Neural progenitor cell (in vitro differentiated cells): ENCODE measurements at regions not wholly inside any gene's neighbourhood (a gene's known extent, or its start where the extent isn't known, plus 50 kb on each side); places are given as distances from the start of the nearest gene placed in this dataset.

Experiments
- DNase-seq: peaks from one replicate; pipeline ENCODE4 v3.0.0-alpha.2; 2016; ENCODE audit warnings: low spot score
- H2AFZ ChIP-seq: fragments of 200-600 bp; sonication (generic); replicated peaks from 2 replicates; pipeline ENCODE4 v1.6.1; 2016; ENCODE audit warnings: antibody characterized with exemption
- H3F3A ChIP-seq: fragments of 200-600 bp; sonication (generic); 2 replicates; pipeline ENCODE4 v1.6.1; 2016; ENCODE audit warnings: antibody characterized with exemption, low read depth
- H3K27ac ChIP-seq: fragments of 200-600 bp; sonication (generic); 2 replicates; pipeline ENCODE4 v1.5.1; 2016; ENCODE audit warnings: mild to moderate bottlenecking
- H3K27me3 ChIP-seq: fragments of 200-600 bp; sonication (generic); 2 replicates; pipeline ENCODE4 v1.6.1; 2016; ENCODE audit warnings: mild to moderate bottlenecking, moderate library complexity
- H3K36me3 ChIP-seq: fragments of 200-600 bp; sonication (generic); 2 replicates; pipeline ENCODE4 v1.5.1; 2016
- H3K4me1 ChIP-seq: fragments of 200-600 bp; sonication (generic); 2 replicates; pipeline ENCODE4 v1.6.1; 2016; ENCODE audit warnings: mixed run types
- H3K4me2 ChIP-seq: fragments of 200-600 bp; sonication (generic); 2 replicates; pipeline ENCODE4 v1.6.1; 2016
- H3K4me3 ChIP-seq: fragments of 200-600 bp; sonication (generic); 2 replicates; pipeline ENCODE4 v1.5.1; 2016
- H3K79me2 ChIP-seq: fragments of 200-600 bp; sonication (generic); 2 replicates; pipeline ENCODE4 v1.6.1; 2016; ENCODE audit warnings: low read depth
- H3K9ac ChIP-seq: fragments of 200-600 bp; sonication (generic); 2 replicates; pipeline ENCODE4 v1.6.1; 2016
- H3K9me3 ChIP-seq: fragments of 200-600 bp; sonication (generic); 2 replicates; pipeline ENCODE4 v1.5.1; 2016; ENCODE audit warnings: low read depth
- H4K20me1 ChIP-seq: fragments of 200-600 bp; sonication (generic); 2 replicates; pipeline ENCODE4 v1.6.1; 2016; ENCODE audit warnings: low read depth
- H3K27ac Mint-ChIP-seq: 3 replicates; pipeline ENCODE4 v1.8.0; 2021; ENCODE audit warnings: mixed read lengths
- H3K27me3 Mint-ChIP-seq: 2 replicates; pipeline ENCODE4 v1.8.0; 2022; ENCODE audit warnings: low read depth, mild to moderate bottlenecking, inconsistent platforms, moderate library complexity, mixed read lengths; ENCODE audit not compliant: insufficient read depth
- H3K36me3 Mint-ChIP-seq: 3 replicates; pipeline ENCODE4 v1.8.0; 2021; ENCODE audit warnings: mixed read lengths
- H3K4me1 Mint-ChIP-seq: 3 replicates; pipeline ENCODE4 v1.8.0; 2021; ENCODE audit warnings: mixed read lengths
- H3K4me3 Mint-ChIP-seq: 3 replicates; pipeline ENCODE4 v1.8.0; 2021; ENCODE audit warnings: mild to moderate bottlenecking, moderate library complexity, mixed read lengths
- H3K9me3 Mint-ChIP-seq: 3 replicates; pipeline ENCODE4 v1.8.0; 2020; ENCODE audit warnings: mixed read lengths
- CTCF ChIP-seq: fragments of 200-600 bp; sonication (generic); IDR thresholded peaks from 2 replicates; pipeline ENCODE4 v1.5.1; 2017; ENCODE audit warnings: antibody characterized with exemption, mild to moderate bottlenecking
- EZH2 ChIP-seq: fragments of 200-600 bp; sonication (generic); IDR thresholded peaks from 2 replicates; pipeline ENCODE4 v1.6.1; 2017; ENCODE audit warnings: antibody characterized with exemption, mild to moderate bottlenecking, moderate library complexity
- EZH2phosphoT487 ChIP-seq: fragments of 200-600 bp; sonication (generic); IDR thresholded peaks from 2 replicates; pipeline ENCODE4 v1.6.1; 2017; ENCODE audit warnings: antibody characterized with exemption

- Histone ChIP-seq H3K27ac (no peak overlapping the region), H3K4me3 (no peak overlapping the region), H3K27me3 (no peaks in the 10 kb centered on the region), H3F3A (no peaks in the 10 kb centered on the region), H3K9ac (no peak overlapping the region), H3K79me2 (no peaks in the 10 kb centered on the region), H2AFZ (peak overlapping the region; percentile 59), H3K4me1 (peaks cover 9% of the 10 kb centered on the region), H4K20me1 (no peaks in the 10 kb centered on the region), H3K36me3 (no peaks in the 10 kb centered on the region), H3K9me3 (no peaks in the 10 kb centered on the region), H3K4me2 (no peak overlapping the region)
- Mint-ChIP-seq H3K9me3 (no peaks in the 10 kb centered on the region), H3K27ac (no peak overlapping the region), H3K36me3 (no peaks in the 10 kb centered on the region), H3K4me1 (peaks cover 2% of the 10 kb centered on the region), H3K4me3 (no peak overlapping the region), H3K27me3 (peaks cover 3% of the 10 kb centered on the region)
- TF ChIP-seq EZH2 (no peak), EZH2phosphoT487 (no peak), CTCF (no peak)
- DNase-seq: peak; percentile 5
Measured at GRCh38 chr4:100280807-100281206, 90.5 kb upstream of the DDIT4L start.

GRCh38 chr4:100278567-100278966, 88.3 kb upstream of the DDIT4L start:
- no peaks in the 10 kb centered on the region for H3K9me3 Mint-ChIP-seq
- no peak overlapping the region for H3K27ac Mint-ChIP-seq
- DNase-seq: no peak

GRCh38 chr4:100269446-100269845, 79.2 kb upstream of the DDIT4L start:
- Mint-ChIP-seq H3K36me3 (peaks cover 2% of the 10 kb centered on the region), H3K9me3 (peaks cover 21% of the 10 kb centered on the region), H3K27me3 (peaks cover 5% of the 10 kb centered on the region), H3K27ac (no peak overlapping the region), H3K4me3 (no peak overlapping the region), H3K4me1 (peaks cover 11% of the 10 kb centered on the region)
- Histone ChIP-seq H3K4me3 (no peak overlapping the region), H3K9ac (no peak overlapping the region), H3K79me2 (no peaks in the 10 kb centered on the region), H3K36me3 (no peaks in the 10 kb centered on the region), H3K27ac (no peak overlapping the region), H3K27me3 (no peaks in the 10 kb centered on the region), H3K4me1 (no peaks in the 10 kb centered on the region), H3K9me3 (no peaks in the 10 kb centered on the region), H3F3A (no peaks in the 10 kb centered on the region), H4K20me1 (no peaks in the 10 kb centered on the region), H3K4me2 (no peak overlapping the region), H2AFZ (no peak overlapping the region)
- TF ChIP-seq EZH2phosphoT487: no peak
- TF ChIP-seq EZH2: no peak
- TF ChIP-seq CTCF: no peak
- no peak for DNase-seq

More at GRCh38 chr4:100278567-100278966, 88.3 kb upstream of the DDIT4L start:
- no peak overlapping the region for H3K4me2 ChIP-seq
- no peak for TF ChIP-seq EZH2phosphoT487
- no peak for TF ChIP-seq EZH2
- TF ChIP-seq CTCF: no peak
- H3K27me3 ChIP-seq: no peaks in the 10 kb centered on the region
- no peak overlapping the region for H3K9ac ChIP-seq
- H4K20me1 ChIP-seq: no peaks in the 10 kb centered on the region
- H3K4me1 ChIP-seq: peaks cover 7% of the 10 kb centered on the region
- H3F3A ChIP-seq: no peaks in the 10 kb centered on the region
- H3K4me3 ChIP-seq: no peak overlapping the region
- H3K4me1 Mint-ChIP-seq: peaks cover 2% of the 10 kb centered on the region
- peaks cover 3% of the 10 kb centered on the region for H3K27me3 Mint-ChIP-seq
- H3K36me3 ChIP-seq: no peaks in the 10 kb centered on the region
- no peak overlapping the region for H3K4me3 Mint-ChIP-seq
- no peaks in the 10 kb centered on the region for H3K36me3 Mint-ChIP-seq
- no peaks in the 10 kb centered on the region for H3K9me3 ChIP-seq
- H3K27ac ChIP-seq: no peak overlapping the region
- H3K79me2 ChIP-seq: no peaks in the 10 kb centered on the region
- H2AFZ ChIP-seq: no peak overlapping the region
